Activated naive CD8-positive, alpha-beta T cell (primary cell): ENCODE measurements at regions not wholly inside any gene's neighbourhood (a gene's known extent, or its start where the extent isn't known, plus 50 kb on each side); places are given as distances from the start of the nearest gene placed in this dataset.
"Not testable (repeated sequence)": the region's sequence is repeated elsewhere in the genome, so short reads cannot be mapped to it uniquely, and the experiment has no call there.

Experiments
- H3K27ac Mint-ChIP-seq: one replicate; pipeline ENCODE4 v1.8.0; 2021; ENCODE audit warnings: mixed read lengths
- H3K27me3 Mint-ChIP-seq: one replicate; pipeline ENCODE4 v1.8.0; 2021; ENCODE audit warnings: mixed read lengths
- H3K36me3 Mint-ChIP-seq: one replicate; pipeline ENCODE4 v1.8.0; 2021; ENCODE audit warnings: mixed read lengths
- H3K4me1 Mint-ChIP-seq: one replicate; pipeline ENCODE4 v1.8.0; 2021; ENCODE audit warnings: low read depth, mixed read lengths
- H3K4me3 Mint-ChIP-seq: one replicate; pipeline ENCODE4 v1.8.0; 2021; ENCODE audit warnings: mild to moderate bottlenecking, mixed read lengths
- H3K9me3 Mint-ChIP-seq: one replicate; pipeline ENCODE4 v1.8.0; 2021; ENCODE audit warnings: low read depth, mixed read lengths

GRCh38 chr10:45095286-45095685, 94.6 kb downstream of the ZNF22 start:
- H3K27me3 Mint-ChIP-seq, result peaks cover 15% of the 10 kb centered on the region

GRCh38 chr10:45096001-45096400, 95.3 kb downstream of the ZNF22 start:
- Mint-ChIP-seq H3K4me1 (no peaks in the 10 kb centered on the region), H3K4me3 (no peak overlapping the region), H3K36me3 (no peaks in the 10 kb centered on the region), H3K27me3 (peaks cover 15% of the 10 kb centered on the region), H3K9me3 (no peaks in the 10 kb centered on the region), H3K27ac (no peak overlapping the region)

More at GRCh38 chr10:45095286-45095685, 94.6 kb downstream of the ZNF22 start:
- Mint-ChIP-seq H3K4me3 (no peak overlapping the region), H3K36me3 (no peaks in the 10 kb centered on the region), H3K9me3 (no peaks in the 10 kb centered on the region), H3K4me1 (no peaks in the 10 kb centered on the region), H3K27ac (no peak overlapping the region)

GRCh38 chr10:45100429-45100828, 99.7 kb downstream of the ZNF22 start:
- Mint-ChIP-seq H3K4me3 (no peak overlapping the region), H3K36me3 (no peaks in the 10 kb centered on the region), H3K27me3 (peaks cover 21% of the 10 kb centered on the region), H3K4me1 (no peaks in the 10 kb centered on the region), H3K27ac (no peak overlapping the region), H3K9me3 (no peaks in the 10 kb centered on the region)

GRCh38 chr10:45104674-45105073, 104.0 kb downstream of the ZNF22 start:
- H3K9me3 Mint-ChIP-seq, result no peaks in the 10 kb centered on the region
- H3K27me3 Mint-ChIP-seq, result peaks cover 18% of the 10 kb centered on the region
- H3K36me3 Mint-ChIP-seq, result no peaks in the 10 kb centered on the region
- H3K27ac Mint-ChIP-seq, result no peak overlapping the region
- H3K4me3 Mint-ChIP-seq, result no peak overlapping the region
- no peaks in the 10 kb centered on the region for H3K4me1 Mint-ChIP-seq

GRCh38 chr10:45105309-45105708, 104.6 kb downstream of the ZNF22 start:
- H3K27ac Mint-ChIP-seq, H3K9me3 Mint-ChIP-seq, H3K4me1 Mint-ChIP-seq, H3K36me3 Mint-ChIP-seq, H3K4me3 Mint-ChIP-seq: not testable (repeated sequence)
- peaks cover 20% of the 10 kb centered on the region for H3K27me3 Mint-ChIP-seq

- H3K4me1 Mint-ChIP-seq, result no peaks in the 10 kb centered on the region
- H3K27ac Mint-ChIP-seq, result no peak overlapping the region
- peaks cover 20% of the 10 kb centered on the region for H3K27me3 Mint-ChIP-seq
- H3K9me3 Mint-ChIP-seq, result no peaks in the 10 kb centered on the region
- no peak overlapping the region for H3K4me3 Mint-ChIP-seq
- no peaks in the 10 kb centered on the region for H3K36me3 Mint-ChIP-seq
Measured at GRCh38 chr10:45106236-45106856, 105.6 kb downstream of the ZNF22 start.

- H3K27ac Mint-ChIP-seq, result no peak overlapping the region
- H3K9me3 Mint-ChIP-seq, result no peaks in the 10 kb centered on the region
- H3K4me3 Mint-ChIP-seq, result no peak overlapping the region
- no peaks in the 10 kb centered on the region for H3K36me3 Mint-ChIP-seq
- no peaks in the 10 kb centered on the region for H3K4me1 Mint-ChIP-seq
- H3K27me3 Mint-ChIP-seq, result peaks cover 10% of the 10 kb centered on the region
Measured at GRCh38 chr10:45111509-45111908, 110.8 kb downstream of the ZNF22 start.

GRCh38 chr10:45117940-45118339, 117.2 kb downstream of the ZNF22 start:
- H3K4me1 Mint-ChIP-seq, H3K36me3 Mint-ChIP-seq, H3K4me3 Mint-ChIP-seq, H3K27ac Mint-ChIP-seq, H3K9me3 Mint-ChIP-seq: not testable (repeated sequence)
- H3K27me3 Mint-ChIP-seq, result peaks cover 13% of the 10 kb centered on the region

- Mint-ChIP-seq H3K27ac (no peak overlapping the region), H3K9me3 (no peaks in the 10 kb centered on the region), H3K4me1 (no peaks in the 10 kb centered on the region), H3K27me3 (peaks cover 11% of the 10 kb centered on the region), H3K4me3 (no peak overlapping the region), H3K36me3 (no peaks in the 10 kb centered on the region)
Measured at GRCh38 chr10:45118929-45119328, 118.2 kb downstream of the ZNF22 start.

- H3K4me3 Mint-ChIP-seq, H3K36me3 Mint-ChIP-seq, H3K27me3 Mint-ChIP-seq, H3K27ac Mint-ChIP-seq, H3K4me1 Mint-ChIP-seq, H3K9me3 Mint-ChIP-seq: not testable (repeated sequence)
Measured at GRCh38 chr10:45122180-45122860, 121.6 kb downstream of the ZNF22 start.

- no peaks in the 10 kb centered on the region for H3K9me3 Mint-ChIP-seq
- H3K36me3 Mint-ChIP-seq, result no peaks in the 10 kb centered on the region
- no peak overlapping the region for H3K27ac Mint-ChIP-seq
- H3K4me1 Mint-ChIP-seq, result no peaks in the 10 kb centered on the region
- H3K4me3 Mint-ChIP-seq, result no peak overlapping the region
- no peaks in the 10 kb centered on the region for H3K27me3 Mint-ChIP-seq
Measured at GRCh38 chr10:45135443-45136198, 134.9 kb downstream of the ZNF22 start.

- Mint-ChIP-seq H3K4me1 (no peaks in the 10 kb centered on the region), H3K27me3 (no peaks in the 10 kb centered on the region), H3K4me3 (no peak overlapping the region), H3K9me3 (no peaks in the 10 kb centered on the region), H3K27ac (no peak overlapping the region), H3K36me3 (no peaks in the 10 kb centered on the region)
Measured at GRCh38 chr10:45136256-45136655, 135.5 kb downstream of the ZNF22 start.

- Mint-ChIP-seq H3K4me1 (no peaks in the 10 kb centered on the region), H3K27me3 (peaks cover 12% of the 10 kb centered on the region), H3K9me3 (no peaks in the 10 kb centered on the region), H3K27ac (no peak overlapping the region), H3K4me3 (no peak overlapping the region), H3K36me3 (no peaks in the 10 kb centered on the region)
Measured at GRCh38 chr10:45144326-45145070, 143.8 kb downstream of the ZNF22 start.

- H3K4me3 Mint-ChIP-seq, H3K27ac Mint-ChIP-seq, H3K9me3 Mint-ChIP-seq, H3K36me3 Mint-ChIP-seq, H3K4me1 Mint-ChIP-seq: not testable (repeated sequence)
- peaks cover 12% of the 10 kb centered on the region for H3K27me3 Mint-ChIP-seq
Measured at GRCh38 chr10:45145143-45145542, 144.4 kb downstream of the ZNF22 start.

GRCh38 chr10:45147000-45147399, 146.3 kb downstream of the ZNF22 start:
- Mint-ChIP-seq H3K9me3 (no peaks in the 10 kb centered on the region), H3K36me3 (no peaks in the 10 kb centered on the region), H3K27ac (no peak overlapping the region), H3K27me3 (peaks cover 12% of the 10 kb centered on the region), H3K4me1 (no peaks in the 10 kb centered on the region), H3K4me3 (no peak overlapping the region)
